ENCODE measurements at regions not wholly inside any gene's neighbourhood (a gene's known extent, or its start where the extent isn't known, plus 50 kb on each side); places are given as distances from the start of the nearest gene placed in this dataset.

- TF ChIP-seq, protein P1, sequence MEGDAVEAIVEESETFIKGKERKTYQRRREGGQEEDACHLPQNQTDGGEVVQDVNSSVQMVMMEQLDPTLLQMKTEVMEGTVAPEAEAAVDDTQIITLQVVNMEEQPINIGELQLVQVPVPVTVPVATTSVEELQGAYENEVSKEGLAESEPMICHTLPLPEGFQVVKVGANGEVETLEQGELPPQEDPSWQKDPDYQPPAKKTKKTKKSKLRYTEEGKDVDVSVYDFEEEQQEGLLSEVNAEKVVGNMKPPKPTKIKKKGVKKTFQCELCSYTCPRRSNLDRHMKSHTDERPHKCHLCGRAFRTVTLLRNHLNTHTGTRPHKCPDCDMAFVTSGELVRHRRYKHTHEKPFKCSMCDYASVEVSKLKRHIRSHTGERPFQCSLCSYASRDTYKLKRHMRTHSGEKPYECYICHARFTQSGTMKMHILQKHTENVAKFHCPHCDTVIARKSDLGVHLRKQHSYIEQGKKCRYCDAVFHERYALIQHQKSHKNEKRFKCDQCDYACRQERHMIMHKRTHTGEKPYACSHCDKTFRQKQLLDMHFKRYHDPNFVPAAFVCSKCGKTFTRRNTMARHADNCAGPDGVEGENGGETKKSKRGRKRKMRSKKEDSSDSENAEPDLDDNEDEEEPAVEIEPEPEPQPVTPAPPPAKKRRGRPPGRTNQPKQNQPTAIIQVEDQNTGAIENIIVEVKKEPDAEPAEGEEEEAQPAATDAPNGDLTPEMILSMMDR (IDR thresholded peaks at IDR 0.05; ENCODE audit: poor library complexity) = no peak
- no peak for TF ChIP-seq EZH2phosphoT487 (IDR thresholded peaks at IDR 0.05; ENCODE audit: low read depth, severe bottlenecking, unreplicated experiment)
- no peak for TF ChIP-seq EZH2 (IDR thresholded peaks at IDR 0.05; ENCODE audit: borderline replicate concordance)
Observed at GRCh38 chr12:130066742-130067141, 95.5 kb upstream of the FZD10 start.

All from hepatocyte (in vitro differentiated cells).